Upper lobe of right lung (tissue), 1 donor: ENCODE measurements at regions not wholly inside any gene's neighbourhood (a gene's known extent, or its start where the extent isn't known, plus 50 kb on each side); places are given as distances from the start of the nearest gene placed in this dataset.

Source experiments
- ATAC-seq: fragments of 200-7000 bp; cut with Tn5 transposase; one replicate; pipeline ENCODE4 v1.9.1; 2020; ENCODE audit warnings: mild to moderate bottlenecking, moderate library complexity
- DNase-seq: peaks from one replicate; pipeline ENCODE4 v3.0.0-alpha.2; 2020
- H3K27ac ChIP-seq: fragments of 200-600 bp; one replicate; pipeline ENCODE4 v1.8.0; 2022
- H3K27me3 ChIP-seq: fragments of 200-600 bp; one replicate; pipeline ENCODE4 v1.8.0; 2022; ENCODE audit warnings: mild to moderate bottlenecking
- H3K36me3 ChIP-seq: fragments of 200-600 bp; one replicate; pipeline ENCODE4 v1.8.0; 2022
- H3K4me1 ChIP-seq: fragments of 200-600 bp; one replicate; pipeline ENCODE4 v1.8.0; 2022
- H3K4me3 ChIP-seq: fragments of 200-600 bp; one replicate; pipeline ENCODE4 v1.8.0; 2022; ENCODE audit warnings: mild to moderate bottlenecking
- H3K9me3 ChIP-seq: fragments of 200-600 bp; one replicate; pipeline ENCODE4 v1.8.0; 2022
- intact Hi-C: fragments of 100-400 bp; cut with DNase I; formaldehyde crosslinking; loops from one replicate; pipeline ENCODE4 v1.11.0; 2022
- TF ChIP-seq, protein P1 (sequence below): fragments of 200-600 bp; IDR thresholded peaks from one replicate; pipeline ENCODE4 v1.8.0; 2022; ENCODE audit warnings: antibody characterized with exemption
- donor health status: DM: no; HTN: yes; CAD: no; lungs with severe emphysema.

DNA sequence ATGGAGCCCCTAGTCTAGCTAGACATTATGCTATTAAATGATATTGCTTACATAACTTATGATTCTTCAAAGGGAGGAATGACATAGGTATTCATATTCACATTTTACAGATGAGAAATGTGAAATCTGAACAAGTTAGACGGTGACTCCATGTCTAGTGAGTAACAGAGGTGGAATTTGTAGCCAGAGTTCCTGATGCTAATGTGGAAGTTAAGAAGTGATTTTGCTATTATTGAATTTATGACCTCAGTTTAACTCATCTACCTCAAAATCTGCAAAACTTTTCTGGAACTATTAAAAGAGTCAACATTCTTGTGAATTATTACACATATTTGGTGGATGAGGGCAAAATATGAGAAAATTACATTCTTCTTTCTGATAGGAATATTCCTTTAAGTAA is 347.6 kb upstream of the MMS22L start:
- no peaks in the 10 kb centered on the region for H3K27me3 ChIP-seq
- ATAC-seq: no peak
- intact Hi-C loops: no loop called here

DNA sequence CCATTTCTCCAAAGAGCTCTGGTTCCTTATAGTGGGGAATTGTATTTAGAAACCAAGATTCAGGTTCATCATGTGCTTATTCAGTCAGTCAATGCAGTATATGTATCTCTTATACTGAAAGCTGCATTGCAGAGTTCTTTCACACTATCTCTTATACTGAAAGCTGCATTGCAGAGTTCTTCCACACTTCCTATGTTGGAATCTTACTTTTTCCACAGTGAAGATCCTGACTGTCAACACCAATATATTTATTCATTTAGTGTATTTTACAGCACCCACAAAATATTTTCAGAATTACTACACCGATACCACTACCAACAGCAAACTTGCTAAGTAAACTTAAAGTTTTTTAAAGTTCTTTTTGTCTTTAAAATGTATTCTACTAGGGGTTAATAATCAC is 349.3 kb upstream of the MMS22L start:
- H3K4me1 ChIP-seq: no peaks in the 10 kb centered on the region
- H3K27me3 ChIP-seq: no peaks in the 10 kb centered on the region
- intact Hi-C loops: no loop called here
- H3K4me3 ChIP-seq: no peak overlapping the region
- ATAC-seq: no peak
- no peak overlapping the region for H3K27ac ChIP-seq
- TF ChIP-seq, protein P1, sequence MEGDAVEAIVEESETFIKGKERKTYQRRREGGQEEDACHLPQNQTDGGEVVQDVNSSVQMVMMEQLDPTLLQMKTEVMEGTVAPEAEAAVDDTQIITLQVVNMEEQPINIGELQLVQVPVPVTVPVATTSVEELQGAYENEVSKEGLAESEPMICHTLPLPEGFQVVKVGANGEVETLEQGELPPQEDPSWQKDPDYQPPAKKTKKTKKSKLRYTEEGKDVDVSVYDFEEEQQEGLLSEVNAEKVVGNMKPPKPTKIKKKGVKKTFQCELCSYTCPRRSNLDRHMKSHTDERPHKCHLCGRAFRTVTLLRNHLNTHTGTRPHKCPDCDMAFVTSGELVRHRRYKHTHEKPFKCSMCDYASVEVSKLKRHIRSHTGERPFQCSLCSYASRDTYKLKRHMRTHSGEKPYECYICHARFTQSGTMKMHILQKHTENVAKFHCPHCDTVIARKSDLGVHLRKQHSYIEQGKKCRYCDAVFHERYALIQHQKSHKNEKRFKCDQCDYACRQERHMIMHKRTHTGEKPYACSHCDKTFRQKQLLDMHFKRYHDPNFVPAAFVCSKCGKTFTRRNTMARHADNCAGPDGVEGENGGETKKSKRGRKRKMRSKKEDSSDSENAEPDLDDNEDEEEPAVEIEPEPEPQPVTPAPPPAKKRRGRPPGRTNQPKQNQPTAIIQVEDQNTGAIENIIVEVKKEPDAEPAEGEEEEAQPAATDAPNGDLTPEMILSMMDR: no peak
- DNase-seq: no peak
- no peaks in the 10 kb centered on the region for H3K9me3 ChIP-seq
- H3K36me3 ChIP-seq: no peaks in the 10 kb centered on the region

More for the DNA sequence above, 347.6 kb upstream of the MMS22L start:
- Histone ChIP-seq H3K9me3 (no peaks in the 10 kb centered on the region), H3K4me1 (no peaks in the 10 kb centered on the region), H3K27ac (no peak overlapping the region), H3K4me3 (no peak overlapping the region), H3K36me3 (no peaks in the 10 kb centered on the region)
- DNase-seq: no peak
- TF ChIP-seq, protein P1: no peak

DNA sequence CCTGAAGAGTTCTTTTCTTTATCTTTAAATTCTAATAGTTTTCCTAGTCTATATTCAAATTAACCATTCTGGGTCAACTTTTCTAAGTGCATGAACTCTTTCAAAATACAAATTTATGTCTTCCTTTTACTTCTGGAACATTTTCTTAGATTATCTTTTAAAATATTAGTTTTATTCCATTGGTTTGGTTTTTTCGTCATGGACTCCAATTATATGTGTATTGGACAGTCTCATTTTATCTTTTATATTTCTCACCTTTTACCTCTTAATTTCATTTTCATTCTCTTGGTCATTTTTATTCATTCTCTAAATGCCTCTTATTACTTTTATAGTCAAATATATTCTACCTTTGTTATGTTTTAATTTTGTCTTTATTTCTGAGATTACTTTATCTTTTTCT is 356.7 kb upstream of the MMS22L start:
- Histone ChIP-seq H3K27me3 (no peaks in the 10 kb centered on the region), H3K27ac (no peak overlapping the region), H3K9me3 (peaks cover 7% of the 10 kb centered on the region), H3K36me3 (no peaks in the 10 kb centered on the region), H3K4me1 (no peaks in the 10 kb centered on the region), H3K4me3 (no peak overlapping the region)
- intact Hi-C loops: no loop called here
- TF ChIP-seq, protein P1: no peak
- ATAC-seq (no peak), DNase-seq (no peak)

DNA sequence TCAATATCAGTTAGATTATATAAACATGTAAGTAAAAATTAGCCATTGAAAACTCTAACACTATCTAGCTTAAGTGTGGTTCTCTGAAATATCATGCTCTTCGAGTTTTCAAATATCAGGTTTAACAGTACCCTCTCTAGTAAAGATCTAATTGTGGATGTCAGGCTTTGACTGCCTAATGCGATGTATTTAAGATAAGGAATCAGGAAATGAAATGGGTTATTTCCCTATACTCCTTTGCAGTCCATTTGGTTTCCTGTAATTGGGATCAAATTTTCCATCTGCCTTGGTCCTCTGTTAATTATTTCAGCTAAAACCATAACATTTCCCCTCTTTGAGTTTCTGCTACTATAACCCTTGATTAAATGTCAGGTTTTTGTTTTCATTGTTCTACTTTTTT is 361.3 kb upstream of the MMS22L start:
- TF ChIP-seq, protein P1: no peak
- H3K27ac ChIP-seq: no peak overlapping the region
- H3K9me3 ChIP-seq: no peaks in the 10 kb centered on the region
- no peak overlapping the region for H3K4me3 ChIP-seq
- H3K36me3 ChIP-seq: no peaks in the 10 kb centered on the region
- H3K27me3 ChIP-seq: no peaks in the 10 kb centered on the region
- H3K4me1 ChIP-seq: no peaks in the 10 kb centered on the region
- DNase-seq (no peak), ATAC-seq (no peak)
- intact Hi-C loops: no loop called here

DNA sequence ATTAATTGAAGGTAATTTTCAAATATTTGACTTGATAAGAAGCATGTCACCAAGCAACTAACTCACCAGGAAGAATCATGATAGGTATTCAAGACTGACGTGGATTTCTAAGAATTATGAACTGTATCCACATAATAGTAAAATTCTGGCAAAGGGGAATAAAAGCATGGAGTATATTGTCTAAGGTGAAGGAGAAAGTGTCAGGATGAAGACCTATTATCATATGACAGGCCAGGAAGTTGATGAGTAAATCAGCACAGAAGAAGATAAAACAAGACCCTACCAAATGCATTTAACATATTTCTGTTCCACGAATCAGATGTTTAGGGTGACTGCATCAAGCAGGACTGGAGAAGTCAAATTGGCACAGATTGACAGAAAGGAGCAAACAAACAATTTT is 362.7 kb upstream of the MMS22L start:
- ATAC-seq (no peak), DNase-seq (no peak)
- Histone ChIP-seq H3K9me3 (no peaks in the 10 kb centered on the region), H3K27me3 (no peaks in the 10 kb centered on the region), H3K4me3 (no peak overlapping the region), H3K4me1 (no peaks in the 10 kb centered on the region), H3K27ac (no peak overlapping the region), H3K36me3 (no peaks in the 10 kb centered on the region)
- TF ChIP-seq, protein P1: no peak
- intact Hi-C loops: no loop called here

DNA sequence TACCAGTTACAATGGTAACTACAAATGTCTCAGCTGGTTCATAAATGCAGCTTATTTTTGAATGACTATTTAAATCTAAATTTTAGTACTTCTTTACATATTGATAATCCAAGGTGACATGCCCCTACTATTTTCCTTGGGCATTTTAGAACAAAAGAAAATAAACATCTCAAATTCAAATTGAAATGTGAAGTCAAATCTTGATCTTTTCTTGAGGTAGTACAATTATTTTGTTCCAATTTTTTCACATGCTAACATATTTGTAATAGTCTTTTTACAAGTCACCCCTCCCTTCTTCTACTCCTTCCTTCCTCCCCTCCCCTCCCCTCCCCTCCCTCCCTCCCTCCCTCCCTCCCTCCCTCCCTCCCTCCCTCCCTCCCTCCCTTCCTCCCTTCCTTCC is 370.1 kb upstream of the MMS22L start:
- Histone ChIP-seq H3K4me1 (no peaks in the 10 kb centered on the region), H3K4me3 (no peak overlapping the region), H3K9me3 (no peaks in the 10 kb centered on the region), H3K36me3 (no peaks in the 10 kb centered on the region), H3K27me3 (no peaks in the 10 kb centered on the region), H3K27ac (no peak overlapping the region)
- DNase-seq: no peak
- ATAC-seq: no peak
- TF ChIP-seq, protein P1: no peak
- intact Hi-C loops: no loop called here
